HEK293 (cell line): ENCODE measurements at regions not wholly inside any gene's neighbourhood (a gene's known extent, or its start where the extent isn't known, plus 50 kb on each side); places are given as distances from the start of the nearest gene placed in this dataset.

Source experiments
- CTCF ChIA-PET: fragments of 350-600 bp; formaldehyde crosslinking; extraction: SDS; loops from one replicate; lab custom pipeline; 2021; ENCODE audit warnings: antibody characterized with exemption; lab: Yijun Ruan, JAX
- POLR2A ChIA-PET: fragments of 300-600 bp; formaldehyde crosslinking; extraction: SDS; loops from one replicate; lab custom pipeline; 2020; ENCODE audit warnings: antibody characterized with exemption, inconsistent platforms; lab: Yijun Ruan, JAX
- H3K27ac ChIP-seq: fragments of 200-500 bp; sonication (Bioruptor generic); 2 replicates; pipeline ENCODE4 v1.5.1; 2014; ENCODE audit warnings: low read depth, low read length, control low read depth, inconsistent platforms; ENCODE audit errors: extremely low read depth
- H3K36me3 ChIP-seq, 2 experiments: fragments of 200-500 bp in 1 of 2; sonication (Bioruptor generic) in 1 of 2; 1 replicate in 1 of 2; 2 replicates in 1 of 2; pipeline ENCODE4 v1.5.1; 2014 to 2017; ENCODE audit warnings: inconsistent platforms in 2 of 2, low read length in 2 of 2; ENCODE audit not compliant: control insufficient read depth in 2 of 2, insufficient read depth in 1 of 2
- H3K4me1 ChIP-seq: fragments of 200-500 bp; sonication (Bioruptor generic); 2 replicates; pipeline ENCODE4 v1.5.1; 2014; ENCODE audit warnings: mild to moderate bottlenecking, low read length, inconsistent platforms; ENCODE audit not compliant: control insufficient read depth, insufficient read depth
- H3K4me3 ChIP-seq: 2 replicates; pipeline ENCODE4 v1.5.1; 2011; ENCODE audit warnings: low read depth, mild to moderate bottlenecking, control low read depth, low read length, moderate library complexity
- H3K9me3 ChIP-seq: fragments of 200-500 bp; sonication (Bioruptor generic); 2 replicates; pipeline ENCODE4 v1.5.1; 2014; ENCODE audit warnings: low read depth, low read length, inconsistent platforms; ENCODE audit not compliant: control insufficient read depth, insufficient read depth
- BCL6B ChIP-seq: fragments of 450-650 bp; formaldehyde crosslinking; IDR thresholded peaks from 2 replicates; pipeline ENCODE4 v1.5.1; 2017; ENCODE audit warnings: missing biosample characterization, missing genetic modification characterization
- GLI4 ChIP-seq: fragments of 450-650 bp; formaldehyde crosslinking; IDR thresholded peaks from 2 replicates; pipeline ENCODE4 v1.5.1; 2016; ENCODE audit warnings: missing biosample characterization, missing genetic modification characterization
- RBAK ChIP-seq: fragments of 450-650 bp; formaldehyde crosslinking; IDR thresholded peaks from 2 replicates; pipeline ENCODE4 v1.5.1; 2016; ENCODE audit warnings: missing biosample characterization, missing genetic modification characterization
- TRIM28 ChIP-seq: IDR thresholded peaks from 2 replicates; pipeline ENCODE4 v1.6.1; 2011; ENCODE audit warnings: low read length, control low read depth, borderline replicate concordance
- ZFHX2 ChIP-seq: fragments of 450-650 bp; formaldehyde crosslinking; conservative IDR thresholded peaks from 2 replicates; pipeline ENCODE4 v1.5.1; 2016; ENCODE audit warnings: missing biosample characterization, missing genetic modification characterization
- ZFP37 ChIP-seq: fragments of 450-650 bp; formaldehyde crosslinking; IDR thresholded peaks from 2 replicates; pipeline ENCODE4 v1.5.1; 2016; ENCODE audit warnings: missing biosample characterization, missing genetic modification characterization
- ZFP69B ChIP-seq: fragments of 450-650 bp; formaldehyde crosslinking; IDR thresholded peaks from 2 replicates; pipeline ENCODE4 v1.5.1; 2016; ENCODE audit warnings: missing biosample characterization, missing genetic modification characterization
- ZNF211 ChIP-seq: fragments of 450-650 bp; formaldehyde crosslinking; IDR thresholded peaks from 2 replicates; pipeline ENCODE4 v1.5.1; 2016; ENCODE audit warnings: low read depth, missing biosample characterization, missing genetic modification characterization
- ZNF274 ChIP-seq, 2 experiments: fragments of 200-500 bp in 1 of 2; fragments of 450-650 bp in 1 of 2; sonication (Bioruptor generic) in 1 of 2; formaldehyde crosslinking in 1 of 2; IDR thresholded peaks; 2 replicates each; pipeline versions ENCODE4 v1.5.1 to v1.6.1; 2014 to 2016; ENCODE audit warnings: borderline replicate concordance in 1 of 2, inconsistent platforms in 1 of 2, low read length in 1 of 2, missing biosample characterization in 1 of 2, missing genetic modification characterization in 1 of 2
- ZNF394 ChIP-seq: fragments of 450-650 bp; formaldehyde crosslinking; IDR thresholded peaks from 2 replicates; pipeline ENCODE4 v1.5.1; 2016; ENCODE audit warnings: missing biosample characterization, missing genetic modification characterization, mild to moderate bottlenecking, moderate library complexity, borderline replicate concordance
- ZNF558 ChIP-seq: fragments of 450-650 bp; formaldehyde crosslinking; IDR thresholded peaks from 2 replicates; pipeline ENCODE4 v1.5.1; 2016; ENCODE audit warnings: missing biosample characterization, missing genetic modification characterization
- ZNF623 ChIP-seq: fragments of 450-650 bp; formaldehyde crosslinking; IDR thresholded peaks from 2 replicates; pipeline ENCODE4 v1.5.1; 2016; ENCODE audit warnings: missing biosample characterization, missing genetic modification characterization
- ZNF670 ChIP-seq: fragments of 450-650 bp; formaldehyde crosslinking; IDR thresholded peaks from 2 replicates; pipeline ENCODE4 v1.5.1; 2016; ENCODE audit warnings: missing biosample characterization, missing genetic modification characterization, low read depth
- ZNF837 ChIP-seq: fragments of 450-650 bp; formaldehyde crosslinking; IDR thresholded peaks from 2 replicates; pipeline ENCODE4 v1.5.1; 2016; ENCODE audit warnings: missing biosample characterization, missing genetic modification characterization
- TF ChIP-seq, protein P1 (sequence below): fragments of 450-650 bp; formaldehyde crosslinking; IDR thresholded peaks from 2 replicates; pipeline ENCODE4 v1.5.1; 2016; ENCODE audit warnings: missing biosample characterization, missing genetic modification characterization, low read depth
- TF ChIP-seq, protein P2 (sequence below): fragments of 450-650 bp; formaldehyde crosslinking; optimal IDR thresholded peaks from 2 replicates; pipeline ENCODE3; 2016; ENCODE audit warnings: missing biosample characterization, mild to moderate bottlenecking, missing genetic modification characterization

GRCh38 chr9:93861736-93862358 lies 93.3 kb downstream of the BARX1 start:
- Histone ChIP-seq H3K4me1 (no peaks in the 10 kb centered on the region), H3K36me3 (no peaks in the 10 kb centered on the region), H3K27ac (no peak overlapping the region), H3K4me3 (no peak overlapping the region), H3K9me3 (no peaks in the 10 kb centered on the region)
- POLR2A ChIA-PET = no interaction called here
- CTCF ChIA-PET = interaction anchor here (0.6 to 1.1 kb wide), 2 partner anchors 102 to 186 kb away, joined by 3 read pairs; no protein-coding TSS in a partner anchor
- TF ChIP-seq, protein P1, sequence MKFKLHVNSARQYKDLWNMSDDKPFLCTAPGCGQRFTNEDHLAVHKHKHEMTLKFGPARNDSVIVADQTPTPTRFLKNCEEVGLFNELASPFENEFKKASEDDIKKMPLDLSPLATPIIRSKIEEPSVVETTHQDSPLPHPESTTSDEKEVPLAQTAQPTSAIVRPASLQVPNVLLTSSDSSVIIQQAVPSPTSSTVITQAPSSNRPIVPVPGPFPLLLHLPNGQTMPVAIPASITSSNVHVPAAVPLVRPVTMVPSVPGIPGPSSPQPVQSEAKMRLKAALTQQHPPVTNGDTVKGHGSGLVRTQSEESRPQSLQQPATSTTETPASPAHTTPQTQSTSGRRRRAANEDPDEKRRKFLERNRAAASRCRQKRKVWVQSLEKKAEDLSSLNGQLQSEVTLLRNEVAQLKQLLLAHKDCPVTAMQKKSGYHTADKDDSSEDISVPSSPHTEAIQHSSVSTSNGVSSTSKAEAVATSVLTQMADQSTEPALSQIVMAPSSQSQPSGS (tag by site-specific recombination) = no peak
- no peak for TF ChIP-seq ZFP69B
- TF ChIP-seq ZNF837 (tag by site-specific recombination) = no peak
- TF ChIP-seq ZNF211 (tag by site-specific recombination) = no peak
- no peak for TF ChIP-seq ZNF394 (tag by site-specific recombination)
- TF ChIP-seq TRIM28 = no peak
- TF ChIP-seq ZNF274 (IDR thresholded peaks at IDR 0.05; ENCODE audit: low read length) = no peak
- no peak for TF ChIP-seq ZNF274 (tag by site-specific recombination; IDR thresholded peaks at IDR 0.05; ENCODE audit: borderline replicate concordance)
- TF ChIP-seq ZFP37 = no peak
- no peak for TF ChIP-seq GLI4 (tag by site-specific recombination)

GRCh38 chr9:93860694-93861658 lies 94.2 kb downstream of the BARX1 start:
- Histone ChIP-seq H3K27ac (no peak overlapping the region), H3K4me1 (no peaks in the 10 kb centered on the region), H3K4me3 (no peak overlapping the region), H3K36me3 (no peaks in the 10 kb centered on the region), H3K9me3 (no peaks in the 10 kb centered on the region)
- CTCF ChIA-PET = interaction anchor here (1.1 kb wide), 1 partner anchor 103 kb away, joined by 3 read pairs; no protein-coding TSS in a partner anchor
- POLR2A ChIA-PET = no interaction called here
- TF ChIP-seq ZNF558 (tag by site-specific recombination) (no peak), ZNF670 (tag by site-specific recombination) (no peak), RBAK (tag by site-specific recombination) (no peak), ZFHX2 (tag by site-specific recombination) (no peak), ZNF623 (tag by site-specific recombination) (no peak), BCL6B (tag by site-specific recombination) (no peak)
- TF ChIP-seq, protein P2, sequence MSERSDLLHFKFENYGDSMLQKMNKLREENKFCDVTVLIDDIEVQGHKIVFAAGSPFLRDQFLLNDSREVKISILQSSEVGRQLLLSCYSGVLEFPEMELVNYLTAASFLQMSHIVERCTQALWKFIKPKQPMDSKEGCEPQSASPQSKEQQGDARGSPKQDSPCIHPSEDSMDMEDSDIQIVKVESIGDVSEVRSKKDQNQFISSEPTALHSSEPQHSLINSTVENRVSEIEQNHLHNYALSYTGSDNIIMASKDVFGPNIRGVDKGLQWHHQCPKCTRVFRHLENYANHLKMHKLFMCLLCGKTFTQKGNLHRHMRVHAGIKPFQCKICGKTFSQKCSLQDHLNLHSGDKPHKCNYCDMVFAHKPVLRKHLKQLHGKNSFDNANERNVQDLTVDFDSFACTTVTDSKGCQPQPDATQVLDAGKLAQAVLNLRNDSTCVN (tag by site-specific recombination) = no peak
